K562 (cell line): ENCODE measurements at regions not wholly inside any gene's neighbourhood (a gene's known extent, or its start where the extent isn't known, plus 50 kb on each side); places are given as distances from the start of the nearest gene placed in this dataset.

Source experiments
- ATAC-seq: fragments of 200-7000 bp; cut with Tn5 transposase; 3 replicates; pipeline ENCODE4 v1.9.1; 2020; ENCODE audit warnings: moderate library complexity
- BruUV-seq: library from RNA; stranded (reverse); fragments of 400-500 nt; replicated peaks from 2 replicates; lab custom pipeline; 2021; lab: Mats Ljungman, UMichigan
- CTCF ChIA-PET: fragments of 300-600 bp; formaldehyde crosslinking; extraction: SDS; loops from one replicate; lab custom pipeline; 2021; ENCODE audit warnings: low intra/inter-chr PET ratio; lab: Yijun Ruan, JAX
- POLR2A ChIA-PET: fragments of 300-600, 350-650 bp; sonication (Branson Sonifier 250); formaldehyde crosslinking; extraction: SDS; loops from one replicate; lab custom pipeline; 2021; ENCODE audit warnings: antibody characterized with exemption, inconsistent platforms; lab: Yijun Ruan, JAX
- DNase-seq, 4 experiments: peaks; one replicate each; pipeline versions ENCODE4 v3.0.0 to v3.0.0-alpha.2; 2011 to 2018; ENCODE audit warnings: low spot score in 3 of 4, mixed read lengths in 3 of 4; ENCODE audit errors: extremely low read depth in 1 of 4
- FAIRE-seq: peaks from 2 replicates; lab custom pipeline; 2011; peaks lifted over from hg19 to GRCh38; lab: Jason Lieb, UNC
- H2AFZ ChIP-seq: 2 replicates; pipeline ENCODE4 v1.6.0; 2011; ENCODE audit warnings: low read depth, low read length, control low read depth, inconsistent platforms
- H3K27ac ChIP-seq: fragments of 200-600 bp; 3 replicates; pipeline ENCODE4 v1.8.0; 2011; ENCODE audit warnings: low read depth, mild to moderate bottlenecking, control low read depth, inconsistent platforms, low read length, moderate library complexity, mixed read lengths; ENCODE audit errors: extremely low read depth
- H3K27me3 ChIP-seq, 2 experiments: fragments of 300-600 bp in 1 of 2; 2 replicates in 1 of 2; 3 replicates in 1 of 2; pipeline versions ENCODE4 v1.6.0 to v1.8.0; 2011; ENCODE audit warnings: inconsistent platforms in 2 of 2, low read length in 2 of 2, mild to moderate bottlenecking in 1 of 2, mixed read lengths in 1 of 2, moderate library complexity in 1 of 2; ENCODE audit not compliant: control insufficient read depth in 2 of 2, insufficient read depth in 2 of 2
- H3K36me3 ChIP-seq: fragments of 300-600 bp; 3 replicates; pipeline ENCODE4 v1.8.0; 2011; ENCODE audit warnings: mild to moderate bottlenecking, low read length, inconsistent platforms; ENCODE audit not compliant: control insufficient read depth, insufficient read depth
- H3K4me1 ChIP-seq, 2 experiments: fragments of 200-600 bp in 1 of 2; replicated peaks in 1 of 2; 2 replicates in 1 of 2; 3 replicates in 1 of 2; pipeline versions ENCODE4 v1.5.1 to v1.8.0; 2011; ENCODE audit warnings: inconsistent platforms in 2 of 2, low read length in 2 of 2, mild to moderate bottlenecking in 1 of 2, mixed read lengths in 1 of 2, moderate library complexity in 1 of 2; ENCODE audit not compliant: control insufficient read depth in 2 of 2, insufficient read depth in 2 of 2
- H3K4me2 ChIP-seq: 2 replicates; pipeline ENCODE4 v1.6.1; 2011; ENCODE audit warnings: low read length, control low read depth, inconsistent platforms, mixed read lengths; ENCODE audit not compliant: insufficient read depth
- H3K4me3 ChIP-seq: fragments of 200-600 bp; sonication (generic), shearing (Covaris generic); 2 replicates; pipeline ENCODE4 v1.5.1; 2016; ENCODE audit warnings: control low read depth, inconsistent platforms
- H3K79me2 ChIP-seq: fragments of 200-600 bp; 3 replicates; pipeline ENCODE4 v1.8.0; 2011; ENCODE audit warnings: low read length, inconsistent platforms; ENCODE audit not compliant: control insufficient read depth, insufficient read depth
- H3K9ac ChIP-seq, 2 experiments: 2 replicates each; pipeline versions ENCODE4 v1.6.0 to v1.6.1; 2011; ENCODE audit warnings: low read depth in 2 of 2, low read length in 2 of 2, control low read depth in 1 of 2, inconsistent platforms in 1 of 2, mild to moderate bottlenecking in 1 of 2, mixed read lengths in 1 of 2; ENCODE audit not compliant: insufficient read depth in 1 of 2
- H3K9me1 ChIP-seq: one replicate; pipeline ENCODE4 v1.6.0; 2011; ENCODE audit warnings: inconsistent platforms, mild to moderate bottlenecking, low read length, moderate library complexity; ENCODE audit not compliant: control insufficient read depth, insufficient read depth
- H3K9me3 ChIP-seq: replicated peaks from 2 replicates; pipeline ENCODE4 v1.5.1; 2011; ENCODE audit warnings: low read depth, low read length, inconsistent platforms; ENCODE audit not compliant: control insufficient read depth, insufficient read depth
- H4K20me1 ChIP-seq: replicated peaks from 2 replicates; pipeline ENCODE4 v1.6.1; 2011; ENCODE audit warnings: low read length, inconsistent platforms, mixed read lengths; ENCODE audit not compliant: control insufficient read depth, insufficient read depth
- NFYB ChIP-seq: IDR thresholded peaks from 2 replicates; pipeline ENCODE4 v1.6.1; 2011; ENCODE audit warnings: mild to moderate bottlenecking, moderate library complexity; ENCODE audit not compliant: insufficient read length; ENCODE audit errors: extremely low read depth
- USF1 ChIP-seq: sonication (generic); formaldehyde crosslinking; IDR thresholded peaks from 2 replicates; pipeline ENCODE4 v1.9.0; 2022; ENCODE audit warnings: mild to moderate bottlenecking, missing genetic modification reagents
- WGBS: fragments of 100-300 bp; shearing (Covaris generic); methylation state at CpG from one replicate; pipeline ENCODE4 v1.1.6; 2016; ENCODE audit warnings: low coverage, mixed read lengths; ENCODE audit not compliant: insufficient coverage; ENCODE audit errors: missing lambda C conversion rate; 5-methylcytosine and 5-hydroxymethylcytosine counted together
- in situ Hi-C: fragments of 300-500 bp; cut with MboI; formaldehyde crosslinking; loops from 4 replicates; pipeline ENCODE4 v1.15.0; 2018; ENCODE audit warnings: inconsistent platforms, mixed read lengths
- intact Hi-C: fragments of 100-400 bp; cut with micrococcal nuclease; formaldehyde crosslinking; loops from 2 replicates; pipeline ENCODE4 v1.14.2; 2022
- TF ChIP-seq, protein P1 (sequence below): sonication (generic); formaldehyde crosslinking; IDR thresholded peaks from 2 replicates; pipeline ENCODE4 v1.5.0; 2020; ENCODE audit warnings: missing genetic modification reagents

DNA sequence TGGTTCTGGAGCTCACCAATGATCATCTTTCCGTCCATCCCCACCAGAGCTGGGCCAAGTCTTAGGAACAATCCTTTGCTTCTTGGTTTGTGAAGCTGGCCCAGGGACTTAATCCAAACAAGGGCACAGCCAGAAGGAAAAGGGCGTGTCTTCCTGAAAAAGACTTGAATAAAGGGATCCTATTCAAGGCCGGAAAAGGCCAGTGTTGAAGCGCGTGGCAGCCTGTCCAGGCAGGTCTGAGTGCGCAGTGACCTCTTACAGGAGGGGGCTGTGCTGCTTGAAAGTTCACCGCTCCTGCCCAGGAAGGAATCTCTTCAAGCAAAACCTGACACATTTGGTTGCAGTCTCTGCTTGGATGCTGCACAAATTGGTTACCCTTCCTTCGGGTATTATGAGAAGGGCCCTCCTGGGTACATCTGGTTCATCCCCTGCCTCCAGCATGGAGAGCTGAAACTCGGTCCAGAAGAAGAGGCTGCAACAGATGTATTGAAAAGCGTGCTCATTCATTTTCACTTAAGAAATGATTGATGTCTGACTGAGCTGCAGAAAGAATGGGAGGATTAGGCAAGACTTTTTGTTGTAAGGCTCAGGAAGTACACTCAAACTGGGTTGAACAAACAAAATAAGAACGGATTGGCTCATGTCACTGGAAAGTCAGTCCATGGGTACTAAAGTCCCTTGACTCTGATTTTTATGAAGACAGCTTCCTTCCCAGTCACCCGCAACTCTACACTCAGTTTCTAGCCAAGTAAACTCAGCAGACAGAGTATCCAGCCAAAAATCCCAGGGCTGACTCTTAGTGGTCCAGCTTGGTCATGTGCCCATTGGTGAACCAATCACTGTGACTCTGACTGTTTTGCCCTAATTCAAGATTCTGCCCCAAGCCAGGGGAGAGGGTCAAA lies 136.3 kb downstream of the TFAP2C start:
- no TSS peak for BruUV-seq
- in situ Hi-C loops (no loop called here), intact Hi-C loops (no loop called here)
- ATAC-seq (no peak), FAIRE-seq (no peak), DNase-seq (no peak)
- ChIA-PET POLR2A (no interaction called here), CTCF (no interaction called here)
- Histone ChIP-seq H3K4me2 (no peak overlapping the region), H3K36me3 (no peaks in the 10 kb centered on the region), H2AFZ (no peak overlapping the region), H3K9me3 (no peaks in the 10 kb centered on the region), H3K27ac (no peak overlapping the region), H4K20me1 (no peaks in the 10 kb centered on the region), H3K9me1 (no peaks in the 10 kb centered on the region), H3K4me1 (no peaks in the 10 kb centered on the region), H3K9ac (no peak overlapping the region), H3K79me2 (no peaks in the 10 kb centered on the region), H3K27me3 (no peaks in the 10 kb centered on the region), H3K4me3 (no peak overlapping the region)
- TF ChIP-seq, protein P1, sequence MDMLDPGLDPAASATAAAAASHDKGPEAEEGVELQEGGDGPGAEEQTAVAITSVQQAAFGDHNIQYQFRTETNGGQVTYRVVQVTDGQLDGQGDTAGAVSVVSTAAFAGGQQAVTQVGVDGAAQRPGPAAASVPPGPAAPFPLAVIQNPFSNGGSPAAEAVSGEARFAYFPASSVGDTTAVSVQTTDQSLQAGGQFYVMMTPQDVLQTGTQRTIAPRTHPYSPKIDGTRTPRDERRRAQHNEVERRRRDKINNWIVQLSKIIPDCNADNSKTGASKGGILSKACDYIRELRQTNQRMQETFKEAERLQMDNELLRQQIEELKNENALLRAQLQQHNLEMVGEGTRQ (CRISPR knock-in tag), result peak; percentile 48; the same call in 1 of the 2 replicates
- no peak for TF ChIP-seq NFYB
- TF ChIP-seq USF1 (CRISPR knock-in tag), result peak; percentile 59
- WGBS, result 2% methylated on average over 12 of the region's 12 CpGs
